ENCODE measurements at regions not wholly inside any gene's neighbourhood (a gene's known extent, or its start where the extent isn't known, plus 50 kb on each side); places are given as distances from the start of the nearest gene placed in this dataset.

DNA sequence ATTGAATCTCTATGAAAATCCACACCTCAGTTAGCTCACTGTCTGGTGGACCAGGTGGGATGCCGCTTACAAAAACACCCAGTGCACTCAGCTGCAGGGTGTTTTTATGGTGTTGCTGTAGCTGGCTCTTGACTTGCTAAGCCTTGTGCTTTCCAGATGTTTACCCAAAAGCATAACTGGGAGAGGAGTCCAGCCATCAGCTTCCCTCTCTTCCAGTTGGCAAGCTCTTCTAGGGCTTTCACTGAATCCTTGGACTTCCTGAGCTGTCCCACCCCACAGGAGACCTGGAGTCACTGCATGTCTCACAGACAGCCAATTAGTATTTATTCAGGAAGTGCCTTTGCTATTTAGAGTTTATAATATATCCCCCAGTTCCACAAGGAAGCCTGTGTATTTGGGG is 210.9 kb downstream of the FNDC1 start:
- no peak overlapping the region for H3K4me3 ChIP-seq (ENCODE audit: low read depth, low read length)
- no peak for DNase-seq (ENCODE audit: low read depth, low spot score)
- ChIA-PET POLR2A (no interaction called here), CTCF (no interaction called here)
- TF ChIP-seq, protein P1, sequence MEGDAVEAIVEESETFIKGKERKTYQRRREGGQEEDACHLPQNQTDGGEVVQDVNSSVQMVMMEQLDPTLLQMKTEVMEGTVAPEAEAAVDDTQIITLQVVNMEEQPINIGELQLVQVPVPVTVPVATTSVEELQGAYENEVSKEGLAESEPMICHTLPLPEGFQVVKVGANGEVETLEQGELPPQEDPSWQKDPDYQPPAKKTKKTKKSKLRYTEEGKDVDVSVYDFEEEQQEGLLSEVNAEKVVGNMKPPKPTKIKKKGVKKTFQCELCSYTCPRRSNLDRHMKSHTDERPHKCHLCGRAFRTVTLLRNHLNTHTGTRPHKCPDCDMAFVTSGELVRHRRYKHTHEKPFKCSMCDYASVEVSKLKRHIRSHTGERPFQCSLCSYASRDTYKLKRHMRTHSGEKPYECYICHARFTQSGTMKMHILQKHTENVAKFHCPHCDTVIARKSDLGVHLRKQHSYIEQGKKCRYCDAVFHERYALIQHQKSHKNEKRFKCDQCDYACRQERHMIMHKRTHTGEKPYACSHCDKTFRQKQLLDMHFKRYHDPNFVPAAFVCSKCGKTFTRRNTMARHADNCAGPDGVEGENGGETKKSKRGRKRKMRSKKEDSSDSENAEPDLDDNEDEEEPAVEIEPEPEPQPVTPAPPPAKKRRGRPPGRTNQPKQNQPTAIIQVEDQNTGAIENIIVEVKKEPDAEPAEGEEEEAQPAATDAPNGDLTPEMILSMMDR (IDR thresholded peaks at IDR 0.05; ENCODE audit: insufficient read depth, low read length, missing control alignments), result no peak

DNA sequence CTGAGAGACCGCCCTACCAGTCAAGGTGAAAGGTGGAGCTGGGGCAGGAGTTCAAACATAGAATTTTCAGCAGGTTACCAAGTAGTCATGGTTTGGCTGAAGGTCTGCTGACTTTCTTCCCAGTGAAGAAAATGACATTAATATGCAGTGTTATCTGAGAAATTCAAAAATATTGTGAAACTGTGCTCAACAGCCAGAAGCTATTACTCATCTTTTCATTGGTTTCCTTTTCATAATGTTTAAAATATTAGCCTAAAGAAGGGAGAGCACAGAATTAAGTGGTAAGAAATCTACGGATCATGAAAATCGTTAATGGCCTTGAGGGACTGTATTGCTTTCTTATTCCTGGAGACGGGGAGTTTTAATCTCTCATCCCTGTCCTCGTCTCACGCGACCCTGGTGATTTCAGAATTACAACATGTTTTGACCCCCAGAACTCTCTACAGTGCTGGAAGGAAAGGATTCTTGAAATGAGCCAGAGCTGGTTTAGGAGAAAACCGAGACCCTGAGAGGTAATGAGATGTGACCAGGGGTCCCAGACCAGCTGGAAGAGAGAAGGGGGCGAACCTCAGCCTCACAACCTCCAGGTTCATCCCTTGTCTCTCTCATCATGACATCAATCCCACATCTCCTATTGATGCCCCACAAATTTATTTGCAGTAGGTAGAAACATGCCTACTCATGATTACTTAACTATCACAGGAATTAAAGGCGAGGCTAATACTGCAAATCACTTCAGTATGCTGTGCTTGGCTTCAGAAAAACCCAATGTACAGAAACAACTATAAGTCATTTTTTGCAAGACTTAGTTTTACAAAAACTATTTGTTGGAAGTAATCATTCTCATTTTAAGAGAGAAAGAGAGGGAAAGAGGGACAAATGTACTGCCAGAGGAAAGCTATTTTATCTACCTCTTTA is 209.5 kb downstream of the FNDC1 start:
- no peak for DNase-seq (ENCODE audit: low read depth, low spot score)
- TF ChIP-seq, protein P1 (IDR thresholded peaks at IDR 0.05; ENCODE audit: insufficient read depth, low read length, missing control alignments), result no peak
- ChIA-PET POLR2A (no interaction called here), CTCF (no interaction called here)
- H3K4me3 ChIP-seq (ENCODE audit: low read depth, low read length), result no peak overlapping the region

DNA sequence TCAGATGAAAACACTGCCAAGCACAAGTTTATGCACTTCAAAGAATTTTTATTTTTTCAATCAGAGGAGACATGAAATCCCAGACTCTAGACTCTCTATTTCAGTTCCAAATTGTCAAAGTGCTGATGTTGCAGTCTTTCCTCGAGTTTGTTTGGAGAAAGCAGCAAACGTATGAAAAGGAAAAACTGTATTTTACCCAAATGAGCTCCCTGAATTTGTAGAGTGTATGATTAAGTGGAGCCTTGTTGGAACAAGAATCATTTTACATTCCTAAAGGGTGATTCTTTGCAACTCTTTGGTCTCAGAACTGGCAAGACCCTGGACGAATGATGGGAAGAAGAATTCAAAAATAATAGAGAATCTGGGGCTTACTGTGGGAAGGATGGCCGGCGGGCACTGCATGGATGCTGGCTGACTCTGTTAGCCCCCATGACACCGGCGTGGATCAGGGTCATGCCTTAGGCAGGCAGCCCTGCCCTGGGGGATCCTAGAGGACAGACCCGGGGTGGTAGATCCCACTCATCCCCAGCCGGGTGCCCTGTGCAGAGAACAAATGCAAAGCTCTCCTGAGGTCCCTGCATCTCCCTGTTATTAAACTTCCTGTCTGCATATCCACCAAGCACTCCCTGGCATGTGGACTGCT is 207.4 kb downstream of the FNDC1 start:
- H3K4me3 ChIP-seq (ENCODE audit: low read depth, low read length), result no peak overlapping the region
- CTCF ChIA-PET, result no interaction called here
- no peak for DNase-seq (ENCODE audit: low read depth, low spot score)
- TF ChIP-seq, protein P1 (IDR thresholded peaks at IDR 0.05; ENCODE audit: insufficient read depth, low read length, missing control alignments), result no peak
- POLR2A ChIA-PET, result no interaction called here

DNA sequence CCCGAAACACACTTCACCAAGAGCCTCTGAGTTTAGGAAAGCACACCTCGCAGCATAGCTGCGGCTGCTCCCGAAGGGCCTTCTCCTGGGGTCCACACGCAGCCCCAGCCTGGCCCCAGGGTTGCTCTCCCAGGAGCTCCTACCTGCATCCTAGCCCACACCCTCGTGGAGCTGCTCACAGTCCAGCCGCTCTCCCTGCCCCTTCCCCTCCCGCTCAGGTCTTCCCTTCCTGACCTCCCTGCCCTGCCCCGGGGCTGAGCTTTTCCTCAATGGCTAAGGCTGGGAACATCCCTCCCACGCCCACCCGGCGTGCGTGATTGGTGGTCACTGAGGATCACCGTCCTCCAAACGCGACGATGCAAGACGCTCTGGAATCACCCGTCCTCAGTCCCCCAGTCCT is 205.8 kb downstream of the FNDC1 start:
- POLR2A ChIA-PET, result no interaction called here
- no peak overlapping the region for H3K4me3 ChIP-seq (ENCODE audit: low read depth, low read length)
- no peak for DNase-seq (ENCODE audit: low read depth, low spot score)
- TF ChIP-seq, protein P1 (IDR thresholded peaks at IDR 0.05; ENCODE audit: insufficient read depth, low read length, missing control alignments), result no peak
- CTCF ChIA-PET, result no interaction called here

DNA sequence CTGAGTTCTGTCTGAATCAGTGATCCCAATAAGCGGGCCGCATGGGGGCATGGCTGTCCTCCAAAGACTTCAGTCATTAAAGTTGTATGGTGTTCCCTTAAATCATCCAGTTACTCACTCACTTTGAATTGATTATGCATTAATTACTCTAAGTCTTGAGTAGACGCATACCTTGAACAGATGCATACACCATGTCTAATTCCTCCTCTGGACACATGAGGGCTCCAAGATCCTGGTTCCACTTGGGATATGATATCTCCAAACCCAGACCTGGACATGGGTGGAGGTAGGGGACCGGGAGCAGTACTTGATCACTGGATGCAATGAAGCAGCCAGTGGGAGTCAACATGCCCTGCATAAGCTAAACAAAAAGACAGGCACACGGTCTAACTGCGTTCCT is 204.5 kb downstream of the FNDC1 start:
- ChIA-PET POLR2A (no interaction called here), CTCF (no interaction called here)
- no peak for DNase-seq (ENCODE audit: low read depth, low spot score)
- TF ChIP-seq, protein P1 (IDR thresholded peaks at IDR 0.05; ENCODE audit: insufficient read depth, low read length, missing control alignments), result no peak
- H3K4me3 ChIP-seq (ENCODE audit: low read depth, low read length), result no peak overlapping the region

DNA sequence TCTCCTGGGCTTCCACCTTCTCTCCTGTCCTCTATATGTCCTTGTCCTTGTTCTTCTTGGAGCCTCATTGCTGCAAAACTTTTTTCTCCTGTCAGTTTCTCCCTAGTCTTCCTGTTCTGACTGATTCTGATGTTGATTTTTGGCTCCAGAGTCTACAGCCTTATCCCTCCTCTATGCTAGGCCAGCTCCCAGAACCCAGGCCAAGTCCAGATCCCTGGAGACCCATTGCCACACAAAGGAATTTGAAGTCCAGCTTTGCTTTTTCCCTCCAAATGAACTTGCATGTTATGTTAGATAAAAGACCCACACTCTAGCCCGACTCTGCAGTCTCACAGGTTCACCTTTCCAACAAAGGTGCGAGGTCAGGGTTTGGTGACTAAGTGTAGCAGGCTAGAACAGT is 203.1 kb downstream of the FNDC1 start:
- TF ChIP-seq, protein P1 (IDR thresholded peaks at IDR 0.05; ENCODE audit: insufficient read depth, low read length, missing control alignments), result no peak
- ChIA-PET POLR2A (no interaction called here), CTCF (no interaction called here)
- no peak overlapping the region for H3K4me3 ChIP-seq (ENCODE audit: low read depth, low read length)
- DNase-seq (ENCODE audit: low read depth, low spot score), result no peak
